Stomach (tissue), 4 donors: ENCODE measurements at regions not wholly inside any gene's neighbourhood (a gene's known extent, or its start where the extent isn't known, plus 50 kb on each side); places are given as distances from the start of the nearest gene placed in this dataset.

Experiments used
- CTCF ChIP-seq, 7 experiments: fragments of 450-650 bp in 4 of 7; fragments of 200-600 bp in 3 of 7; sonication (generic) in 3 of 7; IDR thresholded peaks; one replicate each; pipeline ENCODE4 v1.5.1; 2016 to 2019; ENCODE audit warnings: antibody characterized with exemption in 7 of 7, control low read depth in 2 of 7, mild to moderate bottlenecking in 1 of 7
- POLR2A ChIP-seq, 4 donors: fragments of 450-650 bp; IDR thresholded peaks; one replicate each; pipeline ENCODE4 v1.6.1; 2016; ENCODE audit warnings: antibody characterized with exemption in 4 of 4, control low read depth in 2 of 4, mild to moderate bottlenecking in 1 of 4, moderate library complexity in 1 of 4
- POLR2AphosphoS5 ChIP-seq, 3 donors: sonication (generic); formaldehyde crosslinking; IDR thresholded peaks; one replicate each; pipeline ENCODE4 v1.6.1; 2016; ENCODE audit warnings: antibody characterized with exemption in 3 of 3

- TF ChIP-seq POLR2A (IDR thresholded peaks at IDR 0.05) (no peak), CTCF (IDR thresholded peaks at IDR 0.05) (no peak), POLR2AphosphoS5 (IDR thresholded peaks at IDR 0.05) (no peak)
These were observed 336.8 kb upstream of the CHRM3 start for GRCh38 chr1:239049571-239049970.
